Left ventricle myocardium superior (tissue), 1 donor: ENCODE measurements at regions not wholly inside any gene's neighbourhood (a gene's known extent, or its start where the extent isn't known, plus 50 kb on each side); places are given as distances from the start of the nearest gene placed in this dataset.
A peak's percentile ranks its signal among the peaks of the same experiment; 100 is the strongest.

Experiments used
- ATAC-seq: fragments of 200-7000 bp; cut with Tn5 transposase; one replicate; pipeline ENCODE4 v1.9.1; 2020; ENCODE audit warnings: mild to moderate bottlenecking, moderate library complexity
- DNase-seq: peaks from one replicate; pipeline ENCODE4 v3.0.0-alpha.2; 2020
- intact Hi-C: fragments of 100-400 bp; cut with micrococcal nuclease; formaldehyde crosslinking; loops from one replicate; pipeline ENCODE4 v1.11.0; 2022
- donor health status: DM: no; HTN: yes; CAD: no; lungs with severe emphysema.

- no peak for ATAC-seq
- intact Hi-C loops, result no loop called here
- no peak for DNase-seq
These were observed 53.0 kb upstream of the SMOX start for GRCh38 chr20:4095639-4096038.

- intact Hi-C loops, result no loop called here
- peak; percentile 77 for ATAC-seq
- DNase-seq, result peak; percentile 73
These were observed 56.8 kb upstream of the SMOX start for GRCh38 chr20:4091490-4092479.

GRCh38 chr20:4090756-4091489, 57.7 kb upstream of the SMOX start:
- no peak for DNase-seq
- ATAC-seq, result peak; percentile 56
- intact Hi-C loops, result no loop called here

- DNase-seq (no peak), ATAC-seq (no peak)
- intact Hi-C loops, result no loop called here
These were observed 58.7 kb upstream of the SMOX start for GRCh38 chr20:4089756-4090487.

- ATAC-seq (no peak), DNase-seq (no peak)
- intact Hi-C loops, result no loop called here
These were observed 59.9 kb upstream of the SMOX start for GRCh38 chr20:4088766-4089165.

GRCh38 chr20:4087923-4088322, 60.7 kb upstream of the SMOX start:
- ATAC-seq, result no peak
- DNase-seq, result no peak
- intact Hi-C loops, result no loop called here

- ATAC-seq (no peak), DNase-seq (no peak)
- intact Hi-C loops, result no loop called here
These were observed 61.6 kb upstream of the SMOX start for GRCh38 chr20:4086771-4087687.

GRCh38 chr20:4084721-4085120, 63.9 kb upstream of the SMOX start:
- DNase-seq, result no peak
- no peak for ATAC-seq
- intact Hi-C loops, result loop anchor here (5.0 kb wide), 1 partner anchor 72 kb away; no protein-coding TSS in a partner anchor

- ATAC-seq (no peak), DNase-seq (no peak)
- intact Hi-C loops, result loop anchor here (5.0 kb wide), 1 partner anchor 72 kb away; no protein-coding TSS in a partner anchor
These were observed 64.5 kb upstream of the SMOX start for GRCh38 chr20:4084096-4084495.

GRCh38 chr20:4083098-4083865, 65.3 kb upstream of the SMOX start:
- ATAC-seq (peak; percentile 11), DNase-seq (no peak)
- intact Hi-C loops, result loop anchor here (5.0 kb wide), 1 partner anchor 71 kb away; no protein-coding TSS in a partner anchor

- peak; percentile 41 for DNase-seq
- ATAC-seq, result peak; percentile 59
- intact Hi-C loops, result loop anchor here (5.0 kb wide), 1 partner anchor 70 kb away; no protein-coding TSS in a partner anchor
These were observed 66.1 kb upstream of the SMOX start for GRCh38 chr20:4082406-4083097.

- DNase-seq, result no peak
- intact Hi-C loops, result loop anchor here (5.0 kb wide), 1 partner anchor 69 kb away; no protein-coding TSS in a partner anchor
- no peak for ATAC-seq
These were observed 66.1 kb upstream of the RNF24 start for GRCh38 chr20:4081421-4081820.

- ATAC-seq (no peak), DNase-seq (no peak)
- intact Hi-C loops, result no loop called here
These were observed 61.3 kb upstream of the RNF24 start for GRCh38 chr20:4076671-4077070.

- DNase-seq, result no peak
- no peak for ATAC-seq
- intact Hi-C loops, result no loop called here
These were observed 60.7 kb upstream of the RNF24 start for GRCh38 chr20:4076033-4076432.

- no peak for ATAC-seq
- no peak for DNase-seq
- intact Hi-C loops, result no loop called here
These were observed 59.6 kb upstream of the RNF24 start for GRCh38 chr20:4074877-4075455.

GRCh38 chr20:4073852-4074741, 58.7 kb upstream of the RNF24 start:
- no peak for ATAC-seq
- intact Hi-C loops, result no loop called here
- no peak for DNase-seq
